Bronchial epithelial cell (primary cell): ENCODE measurements at regions not wholly inside any gene's neighbourhood (a gene's known extent, or its start where the extent isn't known, plus 50 kb on each side); places are given as distances from the start of the nearest gene placed in this dataset.

Experiments used
- DNase-seq: peaks from one replicate; pipeline ENCODE4 v3.0.0-alpha.2; 2010; ENCODE audit warnings: low read depth
- FAIRE-seq: peaks from 2 replicates; lab custom pipeline; 2011; peaks lifted over from hg19 to GRCh38; lab: Jason Lieb, UNC
- H3K27me3 ChIP-seq: 2 replicates; pipeline ENCODE4 v1.5.1; 2011; ENCODE audit warnings: low read length; ENCODE audit not compliant: control insufficient read depth, insufficient read depth
- H3K36me3 ChIP-seq: 2 replicates; pipeline ENCODE4 v1.5.1; 2011; ENCODE audit warnings: low read length; ENCODE audit not compliant: control insufficient read depth, insufficient read depth
- H3K4me3 ChIP-seq: 2 replicates; pipeline ENCODE4 v1.5.1; 2011; ENCODE audit warnings: mild to moderate bottlenecking, low read depth, low read length, control low read depth
- TF ChIP-seq, protein P1 (sequence below): IDR thresholded peaks from 2 replicates; pipeline ENCODE4 v1.5.1; 2011; ENCODE audit warnings: mild to moderate bottlenecking, moderate library complexity, low read length, control low read depth, inconsistent platforms; ENCODE audit not compliant: insufficient read depth, severe bottlenecking

DNA sequence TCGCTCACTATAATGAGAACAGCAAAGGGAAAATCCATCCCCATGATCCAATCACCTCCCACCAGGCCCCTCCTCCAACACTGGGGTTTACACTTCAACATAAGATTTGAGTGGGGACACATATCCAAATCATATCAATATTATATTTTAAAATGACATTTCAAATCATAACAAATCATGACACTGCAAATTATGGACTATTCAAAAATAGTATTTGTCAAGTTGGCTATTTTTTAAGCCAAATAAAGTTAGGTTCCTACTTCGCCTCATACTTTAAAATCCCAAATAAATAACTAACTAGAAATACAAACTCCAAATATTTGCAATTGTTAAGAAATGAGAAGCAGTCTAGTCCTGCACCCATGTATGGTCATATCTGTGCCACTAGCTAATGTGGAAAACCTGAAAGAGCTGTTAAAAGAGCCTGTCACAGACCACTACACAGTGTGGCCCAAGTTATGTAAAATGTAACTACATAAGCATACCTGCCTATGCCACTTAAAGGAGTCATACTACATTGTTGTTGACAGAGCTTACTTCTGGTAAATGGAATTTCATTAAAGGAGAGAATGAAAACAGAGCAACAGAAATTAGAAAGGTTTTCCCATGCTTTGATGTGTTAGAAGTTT, 334.7 kb upstream of the GULP1 start:
- Histone ChIP-seq H3K36me3 (no peaks in the 10 kb centered on the region), H3K27me3 (no peaks in the 10 kb centered on the region), H3K4me3 (no peak overlapping the region)
- FAIRE-seq (no peak), DNase-seq (no peak)
- TF ChIP-seq, protein P1, sequence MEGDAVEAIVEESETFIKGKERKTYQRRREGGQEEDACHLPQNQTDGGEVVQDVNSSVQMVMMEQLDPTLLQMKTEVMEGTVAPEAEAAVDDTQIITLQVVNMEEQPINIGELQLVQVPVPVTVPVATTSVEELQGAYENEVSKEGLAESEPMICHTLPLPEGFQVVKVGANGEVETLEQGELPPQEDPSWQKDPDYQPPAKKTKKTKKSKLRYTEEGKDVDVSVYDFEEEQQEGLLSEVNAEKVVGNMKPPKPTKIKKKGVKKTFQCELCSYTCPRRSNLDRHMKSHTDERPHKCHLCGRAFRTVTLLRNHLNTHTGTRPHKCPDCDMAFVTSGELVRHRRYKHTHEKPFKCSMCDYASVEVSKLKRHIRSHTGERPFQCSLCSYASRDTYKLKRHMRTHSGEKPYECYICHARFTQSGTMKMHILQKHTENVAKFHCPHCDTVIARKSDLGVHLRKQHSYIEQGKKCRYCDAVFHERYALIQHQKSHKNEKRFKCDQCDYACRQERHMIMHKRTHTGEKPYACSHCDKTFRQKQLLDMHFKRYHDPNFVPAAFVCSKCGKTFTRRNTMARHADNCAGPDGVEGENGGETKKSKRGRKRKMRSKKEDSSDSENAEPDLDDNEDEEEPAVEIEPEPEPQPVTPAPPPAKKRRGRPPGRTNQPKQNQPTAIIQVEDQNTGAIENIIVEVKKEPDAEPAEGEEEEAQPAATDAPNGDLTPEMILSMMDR = no peak

DNA sequence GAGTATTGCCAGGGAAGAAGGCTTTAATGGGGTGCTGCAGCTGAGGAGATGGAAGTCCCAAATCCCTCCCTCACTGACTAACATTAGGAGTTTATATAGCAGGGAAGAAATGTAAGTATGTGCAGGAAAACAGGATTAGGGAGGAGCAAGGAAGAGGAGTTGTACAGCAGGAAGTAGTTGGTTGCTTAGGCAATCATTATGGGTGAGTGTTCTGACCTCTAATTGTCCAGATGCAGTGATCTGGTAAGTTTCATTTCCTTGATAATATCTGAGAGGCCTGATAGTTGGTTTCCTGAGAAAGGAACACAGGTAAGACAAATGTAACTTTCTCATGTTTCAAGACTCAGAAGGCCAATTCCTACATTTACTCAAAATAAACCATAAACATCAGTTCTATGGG, 331.9 kb upstream of the GULP1 start:
- H3K27me3 ChIP-seq = no peaks in the 10 kb centered on the region
- H3K36me3 ChIP-seq = no peaks in the 10 kb centered on the region
- TF ChIP-seq, protein P1 = no peak
- FAIRE-seq = no peak
- peak; percentile 63 for DNase-seq
- no peak overlapping the region for H3K4me3 ChIP-seq

DNA sequence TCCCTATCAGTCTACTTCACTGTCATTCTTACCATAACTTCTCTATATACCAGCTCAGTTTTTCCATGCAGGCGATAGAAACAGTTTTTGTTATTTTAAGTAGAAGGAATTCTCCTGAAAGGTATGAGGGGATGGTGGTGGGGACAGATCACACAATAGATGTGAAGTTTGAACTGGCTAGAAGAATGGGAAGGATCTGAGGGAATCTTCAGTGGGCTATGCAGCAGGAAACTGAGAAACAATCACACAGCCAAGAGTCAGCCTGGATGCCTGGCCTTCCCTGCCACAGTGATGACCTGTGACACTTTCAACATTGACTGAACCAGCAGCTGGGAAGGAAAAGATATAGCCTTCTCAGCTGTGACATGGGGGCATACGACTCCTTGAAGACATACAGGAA, 329.1 kb upstream of the GULP1 start:
- TF ChIP-seq, protein P1 = no peak
- Histone ChIP-seq H3K36me3 (no peaks in the 10 kb centered on the region), H3K4me3 (no peak overlapping the region), H3K27me3 (no peaks in the 10 kb centered on the region)
- DNase-seq = no peak
- no peak for FAIRE-seq

DNA sequence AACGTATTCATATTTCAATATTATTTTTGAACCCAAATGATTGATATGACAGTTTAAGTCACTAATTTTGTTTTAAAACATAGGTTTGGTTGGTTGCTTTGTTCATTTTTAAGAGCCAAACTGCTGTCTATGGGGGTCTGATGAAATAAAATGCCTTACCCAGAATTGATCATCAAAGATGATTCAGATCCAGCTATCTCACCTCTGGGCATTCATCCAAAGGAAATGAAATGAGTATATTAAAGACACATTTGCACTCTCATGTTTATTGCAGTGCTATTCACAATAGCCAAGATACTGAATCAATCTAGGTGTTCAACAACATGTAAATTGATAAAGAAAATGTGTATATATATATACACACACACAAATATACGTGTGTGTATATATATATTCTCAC, 326.9 kb upstream of the GULP1 start:
- DNase-seq (peak; percentile 75), FAIRE-seq (no peak)
- H3K36me3 ChIP-seq = no peaks in the 10 kb centered on the region
- TF ChIP-seq, protein P1 = no peak
- H3K27me3 ChIP-seq = no peaks in the 10 kb centered on the region
- no peak overlapping the region for H3K4me3 ChIP-seq

DNA sequence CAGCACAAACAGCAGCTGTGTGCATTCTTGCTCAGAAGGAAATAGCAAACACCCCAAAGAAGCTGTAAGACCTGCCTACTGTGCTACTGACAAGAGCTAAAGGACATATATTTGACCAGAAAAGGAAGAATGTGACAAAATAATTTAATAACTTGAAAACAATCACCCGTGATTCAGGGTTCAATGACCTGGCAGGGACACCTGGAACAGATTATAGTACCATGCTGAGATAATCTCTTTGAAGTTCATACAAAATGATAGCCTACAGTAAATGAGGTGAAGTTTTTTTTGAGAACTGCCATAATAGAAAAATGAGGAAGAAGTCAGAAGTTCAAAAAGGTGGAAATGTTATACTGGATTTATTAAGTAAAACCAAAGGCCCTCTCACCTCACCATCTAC, 324.8 kb upstream of the GULP1 start:
- FAIRE-seq = no peak
- no peak for DNase-seq
- H3K27me3 ChIP-seq = no peaks in the 10 kb centered on the region
- TF ChIP-seq, protein P1 = no peak
- no peak overlapping the region for H3K4me3 ChIP-seq
- H3K36me3 ChIP-seq = no peaks in the 10 kb centered on the region

DNA sequence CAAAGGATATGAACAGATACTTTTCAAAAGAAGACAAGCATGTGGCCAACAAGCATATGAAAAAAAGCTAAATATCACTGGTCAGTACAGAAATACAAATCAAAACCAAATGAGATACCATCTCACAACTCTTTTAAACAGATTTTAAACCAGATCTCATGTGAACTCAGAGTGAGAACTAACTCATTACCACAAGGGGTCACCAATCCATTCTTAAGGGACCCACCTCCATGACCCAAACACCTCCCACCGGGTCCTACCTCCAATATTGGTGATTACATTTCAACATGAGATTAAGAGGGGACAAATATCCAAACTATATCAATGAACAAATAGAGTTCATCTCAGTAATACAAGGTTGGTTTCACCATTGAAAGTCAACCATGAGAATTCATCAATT, 319.8 kb upstream of the GULP1 start:
- FAIRE-seq (no peak), DNase-seq (no peak)
- TF ChIP-seq, protein P1 = no peak
- Histone ChIP-seq H3K36me3 (no peaks in the 10 kb centered on the region), H3K4me3 (no peak overlapping the region), H3K27me3 (no peaks in the 10 kb centered on the region)
